HCT116 (cell line): ENCODE measurements at regions not wholly inside any gene's neighbourhood (a gene's known extent, or its start where the extent isn't known, plus 50 kb on each side); places are given as distances from the start of the nearest gene placed in this dataset.

ENCODE experiments used
- ATAC-seq: fragments of 200-7000 bp; cut with Tn5 transposase; 2 replicates; pipeline ENCODE4 v1.9.1; 2020; ENCODE audit warnings: mild to moderate bottlenecking, moderate library complexity
- BruUV-seq: library from RNA; stranded (reverse); fragments of 400-500 nt; replicated peaks from 2 replicates; lab custom pipeline; 2021; lab: Mats Ljungman, UMichigan
- CTCF ChIA-PET: fragments of 300-600 bp; sonication (Branson Sonifier 250); formaldehyde crosslinking; loops from one replicate; lab custom pipeline; 2021; ENCODE audit warnings: antibody characterized with exemption; lab: Charles Lee
- POLR2A ChIA-PET: fragments of 300-600, 350-600 bp; sonication (Branson Sonifier 250); formaldehyde crosslinking; loops from one replicate; lab custom pipeline; 2021; ENCODE audit warnings: antibody characterized with exemption; lab: Charles Lee
- RAD21 ChIA-PET, 2 experiments: fragments of 300-600 bp; sonication (Branson Sonifier 250); formaldehyde crosslinking; loops; one replicate each; lab custom pipeline; 2023; ENCODE audit warnings: low total read pairs in 2 of 2; ENCODE audit not compliant: uncharacterized antibody in 2 of 2, unreplicated experiment in 2 of 2, low non-redundant PET in 1 of 2; lab: Charles Lee
- DNase-seq: peaks from one replicate; pipeline ENCODE4 v3.0.0-alpha.2; 2010; ENCODE audit warnings: low read depth, low spot score
- H2AFZ ChIP-seq: fragments of 200-600 bp; shearing (Covaris generic), sonication (generic); 2 replicates; pipeline ENCODE4 v1.6.1; 2017; ENCODE audit warnings: low read depth, mixed run types, mixed read lengths, antibody characterized with exemption, low read length; ENCODE audit not compliant: poor library complexity, severe bottlenecking
- H3K27ac ChIP-seq: 2 replicates; pipeline ENCODE4 v1.5.1; 2012; ENCODE audit warnings: low read depth, low read length
- H3K27me3 ChIP-seq: fragments of 200-600 bp; sonication (generic); 2 replicates; pipeline ENCODE4 v1.6.1; 2016; ENCODE audit warnings: mixed run types, low read length, mixed read lengths; ENCODE audit not compliant: insufficient read depth
- H3K36me3 ChIP-seq, 2 experiments: fragments of 200-500 bp in 1 of 2; fragments of 200-600 bp in 1 of 2; sonication (Bioruptor generic) in 1 of 2; sonication (generic) in 1 of 2; 2 replicates each; pipeline versions ENCODE4 v1.5.1 to v1.6.1; 2014 to 2016; ENCODE audit warnings: low read length in 2 of 2, inconsistent platforms in 1 of 2, mixed read lengths in 1 of 2, mixed run types in 1 of 2; ENCODE audit not compliant: insufficient read depth in 2 of 2, control insufficient read depth in 1 of 2
- H3K4me1 ChIP-seq, 2 experiments: fragments of 200-600 bp in 1 of 2; sonication (generic) in 1 of 2; 2 replicates each; pipeline versions ENCODE4 v1.5.1 to v1.6.1; 2012 to 2017; ENCODE audit warnings: low read length in 2 of 2, inconsistent platforms in 1 of 2, mild to moderate bottlenecking in 1 of 2, mixed read lengths in 1 of 2, mixed run types in 1 of 2, moderate library complexity in 1 of 2; ENCODE audit not compliant: insufficient read depth in 2 of 2, control insufficient read depth in 1 of 2
- H3K4me2 ChIP-seq: fragments of 200-600 bp; sonication (generic); 2 replicates; pipeline ENCODE4 v1.6.1; 2017; ENCODE audit warnings: mixed run types, low read length, mixed read lengths
- H3K4me3 ChIP-seq, 2 experiments: fragments of 200-600 bp in 1 of 2; sonication (generic) in 1 of 2; replicated peaks in 1 of 2; 2 replicates each; pipeline ENCODE4 v1.5.1; 2011 to 2016; ENCODE audit warnings: low read length in 2 of 2, control low read depth in 1 of 2, low read depth in 1 of 2, mild to moderate bottlenecking in 1 of 2, mixed read lengths in 1 of 2, mixed run types in 1 of 2
- H3K79me2 ChIP-seq: fragments of 200-600 bp; sonication (generic); 2 replicates; pipeline ENCODE4 v1.6.1; 2017; ENCODE audit warnings: mild to moderate bottlenecking, mixed run types, low read length, moderate library complexity, mixed read lengths; ENCODE audit not compliant: insufficient read depth
- H3K9ac ChIP-seq: fragments of 200-600 bp; sonication (generic); 2 replicates; pipeline ENCODE4 v1.6.1; 2016; ENCODE audit warnings: low read length, mixed read lengths
- H3K9me2 ChIP-seq: fragments of 200-600 bp; sonication (generic), shearing (Covaris generic); 2 replicates; pipeline ENCODE4 v1.6.1; 2017; ENCODE audit warnings: mixed run types, mild to moderate bottlenecking, moderate library complexity; ENCODE audit not compliant: insufficient read depth
- H3K9me3 ChIP-seq, 2 experiments: fragments of 200-500 bp in 1 of 2; fragments of 200-600 bp in 1 of 2; sonication (Bioruptor generic) in 1 of 2; sonication (generic) in 1 of 2; 2 replicates each; pipeline ENCODE4 v1.6.1; 2014 to 2017; ENCODE audit warnings: low read length in 2 of 2, mixed read lengths in 2 of 2, inconsistent platforms in 1 of 2, low read depth in 1 of 2, mild to moderate bottlenecking in 1 of 2, mixed run types in 1 of 2, moderate library complexity in 1 of 2; ENCODE audit not compliant: control insufficient read depth in 1 of 2, insufficient read depth in 1 of 2
- H4K20me1 ChIP-seq: fragments of 200-600 bp; sonication (generic), shearing (Covaris generic); 2 replicates; pipeline ENCODE4 v1.6.1; 2017; ENCODE audit warnings: mixed run types, mild to moderate bottlenecking, moderate library complexity; ENCODE audit not compliant: insufficient read depth
- CBX3 ChIP-seq: IDR thresholded peaks from 2 replicates; pipeline ENCODE4 v1.6.1; 2012; ENCODE audit warnings: low read depth
- CEBPB ChIP-seq: IDR thresholded peaks from 2 replicates; pipeline ENCODE4 v1.6.1; 2012; ENCODE audit warnings: low read depth
- EGR1 ChIP-seq: IDR thresholded peaks from 2 replicates; pipeline ENCODE4 v1.6.1; 2012; ENCODE audit warnings: low read depth
- ELF1 ChIP-seq: IDR thresholded peaks from 2 replicates; pipeline ENCODE4 v1.6.1; 2012; ENCODE audit warnings: low read depth, borderline replicate concordance
- EZH2phosphoT487 ChIP-seq: fragments of 200-600 bp; IDR thresholded peaks from 2 replicates; pipeline ENCODE4 v1.6.1; 2018; ENCODE audit warnings: antibody characterized with exemption, borderline replicate concordance
- FOSL1 ChIP-seq: IDR thresholded peaks from 2 replicates; pipeline ENCODE4 v1.6.1; 2012; ENCODE audit warnings: low read depth
- POLR2AphosphoS5 ChIP-seq: IDR thresholded peaks from 2 replicates; pipeline ENCODE4 v1.6.1; 2011; ENCODE audit warnings: mild to moderate bottlenecking, low read depth, low read length, moderate library complexity
- RAD21 ChIP-seq: IDR thresholded peaks from 2 replicates; pipeline ENCODE4 v1.6.1; 2012; ENCODE audit warnings: low read depth, mild to moderate bottlenecking
- SIN3A ChIP-seq: IDR thresholded peaks from 2 replicates; pipeline ENCODE4 v1.6.1; 2012; ENCODE audit warnings: low read depth
- SP1 ChIP-seq: IDR thresholded peaks from 2 replicates; pipeline ENCODE4 v1.6.1; 2012; ENCODE audit warnings: low read depth
- TCF7L2 ChIP-seq: IDR thresholded peaks from 2 replicates; pipeline ENCODE4 v1.7.0; 2011; ENCODE audit warnings: borderline replicate concordance, inconsistent platforms; ENCODE audit not compliant: insufficient read depth, insufficient read length; ENCODE audit errors: extremely low read depth
- YY1 ChIP-seq: IDR thresholded peaks from 2 replicates; pipeline ENCODE4 v1.6.1; 2011; ENCODE audit warnings: low read length, low read depth, moderate library complexity, mild to moderate bottlenecking; ENCODE audit not compliant: insufficient replicate concordance; ENCODE audit errors: extremely low read depth
- ZFX ChIP-seq: fragments of 450-650 bp; IDR thresholded peaks from 2 replicates; pipeline ENCODE4 v1.6.1; 2017
- intact Hi-C: fragments of 100-400 bp; cut with micrococcal nuclease; formaldehyde crosslinking; loops from 2 replicates; pipeline ENCODE4 v1.10.0; 2022
- TF ChIP-seq, protein P1 (sequence below): IDR thresholded peaks from 2 replicates; pipeline ENCODE4 v1.6.1; 2012
- TF ChIP-seq, protein P2 (sequence below): IDR thresholded peaks from 2 replicates; pipeline ENCODE4 v1.6.1; 2012
- TF ChIP-seq, protein P3 (sequence below): IDR thresholded peaks from 2 replicates; pipeline ENCODE4 v1.6.1; 2012; ENCODE audit warnings: low read depth

DNA sequence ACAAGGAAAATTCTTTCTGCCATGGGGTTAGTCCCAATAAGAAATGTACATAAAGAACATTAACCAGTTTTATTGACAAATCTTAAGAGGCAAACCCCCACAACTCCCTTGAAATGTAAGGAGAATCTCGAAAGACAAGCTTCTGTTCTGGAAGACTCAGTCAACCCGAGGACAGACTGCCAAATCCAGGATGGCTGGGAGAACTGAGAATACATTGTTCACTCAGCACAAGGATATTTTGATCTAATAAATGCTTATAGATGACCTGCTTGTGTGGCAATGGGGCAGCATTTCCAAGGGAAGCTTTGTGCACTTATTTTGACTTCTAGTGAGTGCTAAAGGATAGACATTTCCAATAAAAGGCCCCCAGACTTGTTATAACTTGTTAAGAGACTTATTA, 280.4 kb downstream of the DHX15 start (continued):
- TF ChIP-seq CBX3, result no peak
- TF ChIP-seq EZH2phosphoT487, result no peak
- no peak for TF ChIP-seq FOSL1
- no peak for TF ChIP-seq POLR2AphosphoS5
- TF ChIP-seq, protein P1, sequence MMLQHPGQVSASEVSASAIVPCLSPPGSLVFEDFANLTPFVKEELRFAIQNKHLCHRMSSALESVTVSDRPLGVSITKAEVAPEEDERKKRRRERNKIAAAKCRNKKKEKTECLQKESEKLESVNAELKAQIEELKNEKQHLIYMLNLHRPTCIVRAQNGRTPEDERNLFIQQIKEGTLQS, result no peak

DNA sequence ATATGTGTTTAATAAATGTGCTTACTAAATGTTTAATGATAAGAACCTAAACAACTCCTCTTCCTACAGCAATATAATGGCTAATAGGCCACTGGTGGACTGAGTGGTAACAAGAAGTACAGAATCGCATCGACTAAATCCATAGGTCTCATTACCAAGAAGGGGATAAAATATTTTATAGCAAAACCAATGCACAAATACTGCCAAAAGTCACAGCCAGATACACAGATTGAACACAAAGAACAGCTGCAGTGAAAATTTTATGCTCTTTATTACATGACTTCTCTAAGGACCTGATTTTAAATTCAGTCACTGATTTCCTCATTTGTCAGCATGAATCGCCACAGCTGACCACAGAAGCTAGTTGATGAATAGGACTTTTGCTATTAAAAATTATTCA, 285.4 kb downstream of the DHX15 start:
- ChIA-PET CTCF (no interaction called here), POLR2A (no interaction called here), RAD21 (no interaction called here)
- Histone ChIP-seq H3K9ac (no peak overlapping the region), H3K4me2 (no peak overlapping the region), H3K4me1 (no peaks in the 10 kb centered on the region), H3K36me3 (no peaks in the 10 kb centered on the region), H3K27me3 (no peaks in the 10 kb centered on the region), H3K27ac (no peak overlapping the region), H4K20me1 (no peaks in the 10 kb centered on the region), H3K9me3 (no peaks in the 10 kb centered on the region), H3K4me3 (no peak overlapping the region), H3K9me2 (no peaks in the 10 kb centered on the region), H2AFZ (no peak overlapping the region), H3K79me2 (no peaks in the 10 kb centered on the region)
- no TSS peak for BruUV-seq
- ATAC-seq, result no peak
- DNase-seq, result no peak
- intact Hi-C loops, result no loop called here
- TF ChIP-seq FOSL1 (no peak), ELF1 (no peak), SP1 (no peak)
- TF ChIP-seq, protein P2, sequence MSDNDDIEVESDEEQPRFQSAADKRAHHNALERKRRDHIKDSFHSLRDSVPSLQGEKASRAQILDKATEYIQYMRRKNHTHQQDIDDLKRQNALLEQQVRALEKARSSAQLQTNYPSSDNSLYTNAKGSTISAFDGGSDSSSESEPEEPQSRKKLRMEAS, result no peak

DNA sequence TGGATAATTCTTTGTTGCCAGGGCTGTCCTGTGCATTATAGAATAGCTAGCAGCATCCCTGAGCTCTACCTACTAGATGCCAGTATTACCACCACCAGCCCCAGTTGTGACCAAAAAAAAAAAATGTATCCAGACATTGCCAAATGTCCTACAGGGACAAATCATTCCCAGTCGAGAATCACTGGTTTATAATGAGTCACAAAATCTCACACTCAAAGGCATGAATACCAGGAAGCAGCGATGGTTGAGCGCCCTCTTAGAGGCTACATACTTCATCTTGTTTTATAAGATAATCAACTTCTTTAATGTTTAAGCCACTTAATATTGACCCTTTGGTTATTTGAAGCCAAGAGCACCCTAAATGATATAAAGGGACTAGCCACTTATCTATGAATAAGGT, 297.3 kb downstream of the DHX15 start:
- H2AFZ ChIP-seq, result no peak overlapping the region
- no peaks in the 10 kb centered on the region for H3K36me3 ChIP-seq
- H3K9me3 ChIP-seq, result no peaks in the 10 kb centered on the region
- ChIA-PET CTCF (no interaction called here), RAD21 (interaction anchor here in 1 of 2 experiments (0.6 kb wide), 1 partner anchor 228 kb away, joined by 4 read pairs; no protein-coding TSS in a partner anchor), POLR2A (no interaction called here)
- no peak overlapping the region for H3K9ac ChIP-seq
- H3K9me2 ChIP-seq, result no peaks in the 10 kb centered on the region
- intact Hi-C loops, result no loop called here
- no peaks in the 10 kb centered on the region for H3K27me3 ChIP-seq
- no peaks in the 10 kb centered on the region for H3K79me2 ChIP-seq
- no peak overlapping the region for H3K4me2 ChIP-seq
- no peaks in the 10 kb centered on the region for H4K20me1 ChIP-seq
- no peak overlapping the region for H3K27ac ChIP-seq
- no peak overlapping the region for H3K4me3 ChIP-seq
- no TSS peak for BruUV-seq
- DNase-seq (no peak), ATAC-seq (no peak)
- H3K4me1 ChIP-seq, result no peaks in the 10 kb centered on the region
- TF ChIP-seq, protein P2, result no peak
- TF ChIP-seq ZFX (no peak), EZH2phosphoT487 (no peak), EGR1 (no peak), CBX3 (no peak), TCF7L2 (no peak), SIN3A (no peak), YY1 (no peak), RAD21 (no peak), CEBPB (no peak)
- TF ChIP-seq, protein P3, sequence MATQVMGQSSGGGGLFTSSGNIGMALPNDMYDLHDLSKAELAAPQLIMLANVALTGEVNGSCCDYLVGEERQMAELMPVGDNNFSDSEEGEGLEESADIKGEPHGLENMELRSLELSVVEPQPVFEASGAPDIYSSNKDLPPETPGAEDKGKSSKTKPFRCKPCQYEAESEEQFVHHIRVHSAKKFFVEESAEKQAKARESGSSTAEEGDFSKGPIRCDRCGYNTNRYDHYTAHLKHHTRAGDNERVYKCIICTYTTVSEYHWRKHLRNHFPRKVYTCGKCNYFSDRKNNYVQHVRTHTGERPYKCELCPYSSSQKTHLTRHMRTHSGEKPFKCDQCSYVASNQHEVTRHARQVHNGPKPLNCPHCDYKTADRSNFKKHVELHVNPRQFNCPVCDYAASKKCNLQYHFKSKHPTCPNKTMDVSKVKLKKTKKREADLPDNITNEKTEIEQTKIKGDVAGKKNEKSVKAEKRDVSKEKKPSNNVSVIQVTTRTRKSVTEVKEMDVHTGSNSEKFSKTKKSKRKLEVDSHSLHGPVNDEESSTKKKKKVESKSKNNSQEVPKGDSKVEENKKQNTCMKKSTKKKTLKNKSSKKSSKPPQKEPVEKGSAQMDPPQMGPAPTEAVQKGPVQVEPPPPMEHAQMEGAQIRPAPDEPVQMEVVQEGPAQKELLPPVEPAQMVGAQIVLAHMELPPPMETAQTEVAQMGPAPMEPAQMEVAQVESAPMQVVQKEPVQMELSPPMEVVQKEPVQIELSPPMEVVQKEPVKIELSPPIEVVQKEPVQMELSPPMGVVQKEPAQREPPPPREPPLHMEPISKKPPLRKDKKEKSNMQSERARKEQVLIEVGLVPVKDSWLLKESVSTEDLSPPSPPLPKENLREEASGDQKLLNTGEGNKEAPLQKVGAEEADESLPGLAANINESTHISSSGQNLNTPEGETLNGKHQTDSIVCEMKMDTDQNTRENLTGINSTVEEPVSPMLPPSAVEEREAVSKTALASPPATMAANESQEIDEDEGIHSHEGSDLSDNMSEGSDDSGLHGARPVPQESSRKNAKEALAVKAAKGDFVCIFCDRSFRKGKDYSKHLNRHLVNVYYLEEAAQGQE, result no peak
- TF ChIP-seq, protein P1, result no peak
